ENCODE measurements at regions not wholly inside any gene's neighbourhood (a gene's known extent, or its start where the extent isn't known, plus 50 kb on each side); places are given as distances from the start of the nearest gene placed in this dataset.

GRCh38 chr4:81287101-81287500 lies 72.1 kb upstream of the PRKG2 start:
- no peak for TF ChIP-seq CTCF (IDR thresholded peaks at IDR 0.05; ENCODE audit: unreplicated experiment)
- no peak overlapping the region for H3K27ac Mint-ChIP-seq
- peaks cover 11% of the 10 kb centered on the region for H3K4me1 Mint-ChIP-seq
- DNase-seq (ENCODE audit: low spot score in 2 of 2, unreplicated experiment in 2 of 2) = no peak
- H3K4me3 Mint-ChIP-seq = no peak overlapping the region
- no peaks in the 10 kb centered on the region for H3K36me3 Mint-ChIP-seq
- H3K27me3 Mint-ChIP-seq (ENCODE audit: low read depth) = peaks cover 69% of the 10 kb centered on the region
- no peaks in the 10 kb centered on the region for H3K9me3 Mint-ChIP-seq

- Mint-ChIP-seq H3K9me3 (no peaks in the 10 kb centered on the region), H3K36me3 (no peaks in the 10 kb centered on the region), H3K4me3 (no peak overlapping the region), H3K27me3 (ENCODE audit: low read depth) (peaks cover 44% of the 10 kb centered on the region), H3K4me1 (no peaks in the 10 kb centered on the region), H3K27ac (no peak overlapping the region)
- no peak for TF ChIP-seq CTCF (IDR thresholded peaks at IDR 0.05; ENCODE audit: unreplicated experiment)
- no peak for DNase-seq (ENCODE audit: low spot score in 2 of 2, unreplicated experiment in 2 of 2)
Observed at GRCh38 chr4:81282131-81282530, 67.1 kb upstream of the PRKG2 start.

GRCh38 chr4:81274460-81274859 lies 59.4 kb upstream of the PRKG2 start:
- TF ChIP-seq CTCF (IDR thresholded peaks at IDR 0.05; ENCODE audit: unreplicated experiment) = no peak
- Mint-ChIP-seq H3K9me3 (peaks cover 17% of the 10 kb centered on the region), H3K4me1 (no peaks in the 10 kb centered on the region), H3K36me3 (no peaks in the 10 kb centered on the region), H3K27me3 (ENCODE audit: low read depth) (no peaks in the 10 kb centered on the region), H3K4me3 (no peak overlapping the region), H3K27ac (no peak overlapping the region)
- DNase-seq (ENCODE audit: low spot score in 2 of 2, unreplicated experiment in 2 of 2) = no peak

GRCh38 chr4:81272671-81273070 lies 57.6 kb upstream of the PRKG2 start:
- Mint-ChIP-seq H3K36me3 (no peaks in the 10 kb centered on the region), H3K4me1 (no peaks in the 10 kb centered on the region), H3K27ac (no peak overlapping the region), H3K4me3 (no peak overlapping the region), H3K9me3 (peaks cover 25% of the 10 kb centered on the region), H3K27me3 (ENCODE audit: low read depth) (no peaks in the 10 kb centered on the region)
- DNase-seq (ENCODE audit: low spot score in 2 of 2, unreplicated experiment in 2 of 2) = no peak
- no peak for TF ChIP-seq CTCF (IDR thresholded peaks at IDR 0.05; ENCODE audit: unreplicated experiment)

Measured in mesothelial cell of epicardium (in vitro differentiated cells).